Activated CD4-positive, alpha-beta T cell treated with anti-CD3 and anti-CD28 coated beads, Interleukin-2, amount 50 U/mL, for 48 hours (primary cell): ENCODE measurements at regions not wholly inside any gene's neighbourhood (a gene's known extent, or its start where the extent isn't known, plus 50 kb on each side); places are given as distances from the start of the nearest gene placed in this dataset.
A peak's percentile ranks its signal among the peaks of the same experiment; 100 is the strongest.
"Not testable (repeated sequence)": the region's sequence is repeated elsewhere in the genome, so short reads cannot be mapped to it uniquely, and the experiment has no call there.

Experiments used
- DNase-seq, 2 experiments: peaks; one replicate each; pipeline ENCODE4 v3.0.0-alpha.2; 2020

DNA sequence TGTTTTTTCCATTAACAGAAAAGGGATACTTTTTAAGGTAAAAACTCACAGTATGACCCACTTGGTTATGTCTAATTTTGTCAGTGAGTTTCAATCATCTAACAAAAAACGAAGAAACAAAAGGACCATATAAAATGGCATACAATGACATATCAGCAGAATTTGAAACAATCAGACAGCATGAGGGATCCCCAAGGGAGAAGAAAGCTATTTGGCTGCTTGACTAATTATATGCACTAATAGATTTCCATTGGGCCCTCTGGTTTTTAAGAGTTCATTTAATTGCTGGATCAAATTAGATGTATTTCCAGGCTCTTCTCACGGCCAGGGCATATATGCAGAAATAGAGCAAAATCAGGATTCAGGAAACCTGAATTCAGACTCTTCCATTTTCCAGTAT lies 376.4 kb upstream of the GBE1 start:
- no peak for DNase-seq

GRCh38 chr3:82137050-82137449 lies 375.6 kb upstream of the GBE1 start:
- DNase-seq: no peak

GRCh38 chr3:82133070-82133606 lies 371.7 kb upstream of the GBE1 start:
- DNase-seq: peak; percentile 39 to 49

GRCh38 chr3:82132210-82133069 lies 371.0 kb upstream of the GBE1 start:
- no peak for DNase-seq

GRCh38 chr3:82130046-82130445 lies 368.6 kb upstream of the GBE1 start:
- no peak for DNase-seq

- DNase-seq: no peak
These were observed 367.9 kb upstream of the GBE1 start for GRCh38 chr3:82129221-82129801.

- DNase-seq: no peak
These were observed 366.8 kb upstream of the GBE1 start for GRCh38 chr3:82128271-82128670.

GRCh38 chr3:82122554-82123345 lies 361.3 kb upstream of the GBE1 start:
- DNase-seq: no peak

DNA sequence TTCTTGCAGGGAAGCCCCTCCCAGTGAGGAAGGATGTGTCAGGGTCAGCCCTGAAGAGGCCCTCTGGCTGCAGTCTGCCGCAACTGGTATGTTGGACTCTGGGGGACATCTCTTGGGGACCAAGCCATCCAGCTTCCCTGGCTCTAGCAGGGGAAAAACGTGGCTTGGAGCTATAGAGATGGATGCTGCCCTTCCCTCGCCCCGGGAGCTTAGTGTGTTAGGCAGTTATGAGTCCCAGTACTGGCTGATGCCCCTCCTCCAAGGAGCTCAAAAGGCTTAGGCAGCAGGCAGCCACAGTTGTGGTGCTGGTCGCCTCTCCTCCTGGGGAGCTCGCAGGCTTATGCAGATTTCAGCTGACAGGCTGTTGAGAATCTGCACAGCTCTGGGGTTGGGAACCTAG lies 353.1 kb upstream of the GBE1 start:
- DNase-seq: no peak

- DNase-seq: not testable (repeated sequence)
These were observed 349.3 kb upstream of the GBE1 start for GRCh38 chr3:82110721-82111120.

- DNase-seq: no peak
These were observed 341.8 kb upstream of the GBE1 start for GRCh38 chr3:82103241-82103640.

DNA sequence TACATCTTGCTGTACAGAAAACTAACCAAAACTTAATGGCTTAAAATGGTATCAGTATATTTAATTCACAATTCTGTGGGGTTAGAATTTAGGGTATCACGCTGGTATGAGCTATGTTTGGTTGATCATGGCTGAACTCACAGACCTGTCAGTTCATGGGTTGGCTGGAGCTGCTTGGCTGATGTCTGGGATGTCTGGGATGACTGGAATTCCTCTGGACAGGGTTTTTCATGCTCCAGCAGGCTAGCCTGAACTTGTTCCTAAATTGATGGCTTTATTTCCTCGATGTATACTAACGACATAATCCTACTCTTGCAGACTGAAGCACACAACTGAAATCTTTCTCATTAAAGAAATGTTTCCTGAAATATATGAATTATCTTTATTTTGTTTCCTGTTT lies 338.9 kb upstream of the GBE1 start:
- no peak for DNase-seq

GRCh38 chr3:82093641-82094040 lies 332.2 kb upstream of the GBE1 start:
- no peak for DNase-seq

- no peak for DNase-seq
These were observed 327.3 kb upstream of the GBE1 start for GRCh38 chr3:82088749-82089148.

GRCh38 chr3:82087958-82088357 lies 326.5 kb upstream of the GBE1 start:
- no peak for DNase-seq

DNA sequence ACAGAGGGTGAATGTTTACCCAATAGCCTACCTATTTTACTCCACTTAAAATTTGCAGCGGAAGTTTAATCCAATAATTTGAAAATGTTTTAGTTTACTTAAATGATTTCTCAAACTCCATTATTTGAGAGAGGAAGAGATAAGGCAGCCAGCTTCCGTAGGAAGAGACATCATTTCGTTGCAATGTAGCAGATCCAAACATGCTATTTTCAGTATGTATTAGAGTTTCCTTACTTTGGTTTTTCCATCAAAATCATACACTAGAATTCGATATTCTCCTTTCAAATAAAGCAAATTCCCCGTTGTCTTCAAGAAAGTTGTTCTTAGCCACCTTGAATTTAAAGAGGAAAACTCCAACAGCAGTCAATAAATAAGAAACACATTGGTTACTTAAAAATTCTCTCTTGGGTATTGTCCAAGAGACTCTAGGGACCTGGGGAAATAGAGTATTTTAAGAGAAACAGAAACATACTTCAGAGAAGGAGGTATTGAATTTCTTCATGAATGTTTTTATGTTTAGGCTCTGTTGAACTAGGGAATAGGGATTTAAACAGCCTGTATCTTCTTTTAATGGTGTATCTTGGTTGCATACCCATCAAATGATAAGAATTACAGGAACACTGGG lies 324.5 kb upstream of the GBE1 start:
- DNase-seq: no peak

- DNase-seq: no peak
These were observed 323.9 kb upstream of the GBE1 start for GRCh38 chr3:82085356-82085755.

DNA sequence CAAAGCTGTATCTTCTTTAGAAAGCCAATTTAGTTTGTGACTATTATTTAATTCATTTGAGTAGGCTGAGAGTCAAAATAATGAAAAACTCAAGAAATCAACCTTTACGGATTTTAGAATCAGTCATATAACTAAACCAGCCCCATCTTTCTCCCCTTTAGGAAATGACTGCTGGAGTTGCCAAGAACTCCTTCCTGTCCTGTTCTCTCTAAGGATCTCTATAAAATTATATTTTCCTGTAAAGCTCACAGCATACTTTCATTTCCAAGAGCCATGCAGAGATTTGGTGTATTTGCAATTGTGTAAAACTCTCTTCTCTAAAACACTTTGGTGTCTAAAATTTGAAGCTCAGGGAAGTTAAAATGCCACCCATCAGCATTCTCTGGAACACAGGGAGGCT lies 323.4 kb upstream of the GBE1 start:
- no peak for DNase-seq

DNA sequence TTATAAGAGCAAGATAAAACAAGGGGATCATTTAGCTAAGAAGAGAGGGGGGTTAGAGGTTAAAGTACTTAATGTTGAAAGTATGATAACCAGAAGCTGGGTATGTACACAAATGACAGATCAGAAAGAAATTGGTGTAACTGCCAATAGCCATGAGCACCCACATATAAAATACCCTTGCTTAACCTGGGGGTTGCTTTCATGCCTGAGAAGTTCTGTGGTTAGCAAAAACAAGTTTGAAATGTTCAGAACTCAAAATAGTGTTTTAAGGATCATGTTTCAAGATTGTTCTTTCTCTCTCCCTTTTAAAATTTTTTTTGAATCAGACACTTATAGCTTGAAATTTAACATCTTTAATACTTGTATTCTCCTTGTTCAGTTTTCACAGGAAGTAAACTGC lies 321.4 kb upstream of the GBE1 start:
- no peak for DNase-seq

- no peak for DNase-seq
These were observed 319.9 kb upstream of the GBE1 start for GRCh38 chr3:82081351-82081750.

DNA sequence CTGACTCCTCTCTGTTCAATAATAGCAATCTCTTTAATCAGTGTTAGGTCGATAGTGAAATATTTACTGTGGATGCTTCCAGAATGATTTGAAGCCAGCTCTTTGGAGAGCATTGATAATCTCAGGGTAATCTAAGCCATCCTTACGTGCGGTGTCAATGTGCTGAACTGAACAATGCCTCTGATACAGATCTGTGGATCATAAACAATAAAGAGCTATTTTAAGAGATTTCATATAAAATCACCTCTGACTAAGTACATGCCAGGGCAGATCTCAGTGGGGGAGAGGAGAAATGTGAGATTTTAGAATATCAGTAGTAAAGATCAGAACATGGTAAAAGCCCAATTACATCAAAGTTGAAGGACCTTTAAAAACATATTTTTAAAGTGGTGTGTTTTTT lies 319.3 kb upstream of the GBE1 start:
- DNase-seq: no peak

DNA sequence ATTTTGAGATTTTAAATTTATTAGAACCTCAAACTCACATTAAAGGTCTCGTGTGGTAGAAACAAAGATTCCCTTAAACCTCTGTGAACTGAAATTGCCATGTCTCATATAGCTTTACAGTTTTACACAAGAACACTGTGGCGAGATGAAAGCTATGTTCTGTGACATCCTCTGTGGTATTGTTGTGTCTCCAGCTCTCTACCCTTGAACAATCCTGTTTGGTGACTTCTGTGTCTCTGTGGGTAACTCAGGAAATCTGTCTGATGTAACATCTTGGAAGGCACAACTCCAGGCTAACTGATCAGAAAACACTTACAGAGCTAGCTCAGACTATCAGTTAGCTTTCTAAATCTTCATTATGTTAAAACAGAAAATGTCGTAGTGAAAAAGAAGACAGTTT lies 318.8 kb upstream of the GBE1 start:
- DNase-seq: no peak

DNA sequence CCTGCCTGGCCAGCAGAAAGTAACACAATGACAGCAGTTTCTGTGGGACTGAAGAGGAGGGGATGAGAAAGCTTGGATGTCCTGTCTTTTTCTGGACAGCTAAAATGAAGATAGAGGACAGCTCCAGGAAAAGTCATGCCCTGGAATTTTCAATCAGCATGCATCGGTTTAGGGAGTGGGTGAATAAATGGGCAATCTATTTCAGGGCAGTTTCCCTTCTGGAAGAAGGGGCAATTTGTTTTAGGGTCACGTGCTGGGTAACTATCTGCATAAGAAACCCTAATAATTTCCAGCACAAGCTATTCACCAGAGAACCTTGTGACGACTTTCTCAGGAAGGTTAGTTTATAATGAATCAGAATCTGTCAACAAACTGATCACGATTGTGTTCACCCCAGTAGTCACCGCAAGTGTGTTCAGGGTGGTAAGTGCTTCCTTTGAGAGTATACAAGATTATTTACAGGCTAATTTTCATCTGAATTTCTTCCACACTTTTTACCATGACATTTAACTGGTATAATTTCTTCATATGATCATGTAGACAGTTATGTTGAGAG lies 318.0 kb upstream of the GBE1 start:
- no peak for DNase-seq
